HG03565 (cell line): ENCODE measurements at regions not wholly inside any gene's neighbourhood (a gene's known extent, or its start where the extent isn't known, plus 50 kb on each side); places are given as distances from the start of the nearest gene placed in this dataset.
"Not testable (repeated sequence)": the region's sequence is repeated elsewhere in the genome, so short reads cannot be mapped to it uniquely, and the experiment has no call there.

Experiments
- ATAC-seq: cut with Tn5 transposase; IDR thresholded peaks from one replicate; pipeline ENCODE4 v1.9.1; 2021; ENCODE audit warnings: mild to moderate bottlenecking, moderate library complexity; ENCODE audit not compliant: unreplicated experiment

GRCh38 chr15:84151205-84151931 is 84.2 kb upstream of the GOLGA6L4 start:
- ATAC-seq = no peak

DNA sequence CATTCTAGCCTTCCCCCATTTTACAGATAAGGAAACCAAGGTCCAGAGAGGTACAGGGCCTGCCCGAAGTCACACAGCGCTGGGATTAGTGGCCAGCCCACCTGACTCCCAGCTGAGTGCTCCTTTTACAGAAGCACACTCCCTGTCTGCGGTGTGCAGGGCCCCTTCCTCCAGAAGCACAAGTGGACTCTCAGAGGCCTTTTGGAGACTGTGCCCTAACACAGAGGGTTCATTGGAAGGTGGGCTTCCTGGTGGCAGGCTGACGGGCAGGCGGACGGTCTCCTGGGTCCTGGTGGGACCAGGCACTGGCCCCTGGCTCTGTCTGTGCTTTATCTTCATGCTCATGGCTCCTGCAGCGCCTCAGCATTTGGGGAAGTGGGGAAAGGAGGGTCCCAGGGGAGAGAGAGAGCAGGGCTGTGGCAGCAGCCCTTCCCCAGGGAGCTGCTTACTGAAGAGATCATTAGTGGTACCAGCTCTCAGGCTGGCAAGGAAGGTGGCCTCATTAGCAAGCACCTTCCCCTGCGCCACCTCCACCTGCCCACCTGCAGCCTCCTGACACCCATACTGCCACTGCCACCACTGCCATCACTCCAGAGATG is 83.1 kb upstream of the GOLGA6L4 start:
- ATAC-seq = not testable (repeated sequence)

DNA sequence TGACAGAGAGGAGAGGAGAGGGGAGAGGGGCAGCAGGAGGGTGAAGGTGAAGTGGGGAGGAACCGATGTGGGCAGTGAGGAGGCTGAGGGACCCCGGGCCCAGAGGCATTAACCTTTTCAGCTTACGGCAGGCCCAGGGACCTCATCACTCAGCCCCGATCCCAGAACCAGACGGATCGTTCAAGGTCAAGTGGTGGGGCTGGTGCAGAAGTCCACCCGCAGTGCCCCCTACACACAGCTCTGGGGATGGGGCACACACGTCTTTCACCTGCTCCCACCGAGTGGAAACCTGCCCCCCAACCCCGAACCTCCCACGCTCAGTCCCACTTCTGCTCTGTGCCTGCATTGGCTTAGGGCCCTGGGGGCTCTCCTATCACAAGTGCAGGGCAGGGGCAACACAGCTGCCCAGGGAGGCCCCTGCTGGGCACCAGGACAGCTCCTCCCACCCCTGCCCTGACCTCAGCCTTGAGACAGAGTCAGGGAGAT is 81.9 kb upstream of the GOLGA6L4 start:
- not testable (repeated sequence) for ATAC-seq

DNA sequence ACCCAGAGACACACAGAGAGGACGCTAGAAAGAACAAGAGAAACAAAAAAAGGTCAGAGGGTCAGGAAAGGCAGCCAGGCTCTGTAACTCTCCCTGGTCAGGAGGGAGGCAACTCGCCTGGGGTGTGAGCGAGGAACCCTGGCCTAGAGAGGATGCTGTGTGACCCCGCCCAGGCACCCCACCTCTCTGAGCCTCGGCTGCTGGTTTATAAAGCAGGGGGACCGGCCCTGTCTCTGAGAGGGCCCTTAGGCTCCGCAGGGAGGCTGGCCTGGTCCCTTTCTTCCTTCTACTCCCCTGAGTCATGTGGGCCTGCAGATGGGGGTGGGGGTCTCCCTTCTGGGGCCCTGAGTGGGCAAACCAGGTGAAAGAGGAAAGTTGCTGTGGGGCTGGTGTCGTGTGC is 81.3 kb upstream of the GOLGA6L4 start:
- ATAC-seq = not testable (repeated sequence)

DNA sequence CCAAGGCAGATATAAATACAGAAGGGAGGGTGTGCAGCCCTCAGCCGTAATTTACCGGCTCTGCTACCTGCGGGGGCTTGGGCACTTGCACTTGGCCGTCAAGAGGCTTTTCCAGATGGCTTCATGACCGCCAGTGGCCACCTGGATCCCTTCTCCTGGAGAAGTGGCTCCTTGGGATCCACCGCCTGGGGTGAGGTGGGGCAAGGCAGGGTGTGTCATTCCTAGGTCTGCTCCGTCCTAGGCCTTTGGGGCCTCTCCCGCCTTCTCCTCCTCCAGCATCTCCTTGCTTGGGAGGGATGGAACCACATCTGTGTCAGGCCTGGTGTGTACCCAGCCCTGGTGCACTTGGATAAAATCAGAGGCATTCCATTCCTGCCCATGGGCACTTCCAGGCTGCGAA is 80.8 kb upstream of the GOLGA6L4 start:
- ATAC-seq = not testable (repeated sequence)

- not testable (repeated sequence) for ATAC-seq
Observed at GRCh38 chr15:84155792-84156587, 79.6 kb upstream of the GOLGA6L4 start.

- ATAC-seq = not testable (repeated sequence)
Observed at GRCh38 chr15:84156588-84156840, 79.1 kb upstream of the GOLGA6L4 start.

GRCh38 chr15:84157056-84157632 is 78.4 kb upstream of the GOLGA6L4 start:
- ATAC-seq = not testable (repeated sequence)

DNA sequence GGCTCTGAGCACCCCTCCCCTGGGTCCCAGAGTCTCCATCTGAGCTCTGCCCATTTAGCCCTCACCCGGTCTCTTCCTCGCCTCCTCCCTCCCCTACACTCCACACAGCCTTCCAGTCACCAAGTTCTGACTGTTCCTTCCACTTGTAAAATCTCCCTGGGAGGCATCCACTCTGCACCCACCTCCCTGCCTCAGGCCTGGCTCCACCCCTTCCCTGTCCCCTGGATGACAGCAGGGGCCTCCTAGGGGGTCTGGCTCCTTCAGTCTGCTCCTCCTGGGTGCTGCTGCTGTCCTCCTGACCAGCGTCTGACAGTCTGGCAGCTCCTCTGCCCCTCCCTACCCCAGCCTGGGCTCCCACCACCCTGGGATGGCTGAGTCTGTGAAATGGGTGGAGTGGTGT is 77.7 kb upstream of the GOLGA6L4 start:
- not testable (repeated sequence) for ATAC-seq

DNA sequence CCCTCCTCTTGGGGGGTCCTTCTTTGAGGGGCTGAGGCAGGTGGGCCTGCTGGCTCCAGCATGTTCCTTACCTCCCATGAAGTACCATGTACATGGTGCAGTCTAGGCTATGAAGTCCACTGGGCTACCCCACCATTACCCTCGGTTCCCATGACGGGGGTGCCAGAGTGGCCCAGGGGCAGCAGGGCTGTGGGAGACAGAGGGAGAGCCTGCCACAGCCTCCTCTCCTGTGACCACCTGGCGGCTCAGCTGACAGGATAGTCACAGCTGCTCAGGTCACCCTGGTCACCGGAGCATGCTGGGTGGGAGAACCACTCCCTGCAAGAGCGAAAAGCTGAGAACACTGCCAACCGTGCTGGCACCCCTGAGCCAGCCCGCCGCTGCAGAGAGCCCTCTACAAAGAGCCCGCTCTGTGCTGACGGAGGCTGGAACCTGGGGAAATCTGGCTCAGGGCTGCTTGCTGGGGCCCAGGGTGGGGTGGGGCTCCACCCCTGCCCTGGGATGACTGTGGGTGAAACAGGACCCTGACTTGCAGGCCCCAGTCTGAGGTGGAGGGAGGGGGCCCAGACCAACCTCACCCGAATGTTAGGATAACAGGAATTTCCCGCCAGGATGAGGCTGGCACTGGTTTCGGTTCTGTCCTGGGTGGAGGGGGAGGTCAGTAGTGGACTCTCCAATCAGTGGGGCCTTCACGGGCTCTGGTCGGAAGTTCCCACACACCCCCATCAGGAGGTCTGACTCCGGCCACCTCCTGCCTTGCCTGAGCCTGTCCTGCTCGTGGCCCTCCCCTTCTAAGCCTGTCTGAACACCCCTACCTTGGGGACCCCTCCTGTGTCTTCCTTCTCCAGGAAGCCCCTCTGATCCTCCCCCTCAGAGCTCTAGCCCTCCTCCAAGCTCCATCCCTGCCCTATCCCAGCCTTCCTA is 76.0 kb upstream of the GOLGA6L4 start:
- not testable (repeated sequence) for ATAC-seq

DNA sequence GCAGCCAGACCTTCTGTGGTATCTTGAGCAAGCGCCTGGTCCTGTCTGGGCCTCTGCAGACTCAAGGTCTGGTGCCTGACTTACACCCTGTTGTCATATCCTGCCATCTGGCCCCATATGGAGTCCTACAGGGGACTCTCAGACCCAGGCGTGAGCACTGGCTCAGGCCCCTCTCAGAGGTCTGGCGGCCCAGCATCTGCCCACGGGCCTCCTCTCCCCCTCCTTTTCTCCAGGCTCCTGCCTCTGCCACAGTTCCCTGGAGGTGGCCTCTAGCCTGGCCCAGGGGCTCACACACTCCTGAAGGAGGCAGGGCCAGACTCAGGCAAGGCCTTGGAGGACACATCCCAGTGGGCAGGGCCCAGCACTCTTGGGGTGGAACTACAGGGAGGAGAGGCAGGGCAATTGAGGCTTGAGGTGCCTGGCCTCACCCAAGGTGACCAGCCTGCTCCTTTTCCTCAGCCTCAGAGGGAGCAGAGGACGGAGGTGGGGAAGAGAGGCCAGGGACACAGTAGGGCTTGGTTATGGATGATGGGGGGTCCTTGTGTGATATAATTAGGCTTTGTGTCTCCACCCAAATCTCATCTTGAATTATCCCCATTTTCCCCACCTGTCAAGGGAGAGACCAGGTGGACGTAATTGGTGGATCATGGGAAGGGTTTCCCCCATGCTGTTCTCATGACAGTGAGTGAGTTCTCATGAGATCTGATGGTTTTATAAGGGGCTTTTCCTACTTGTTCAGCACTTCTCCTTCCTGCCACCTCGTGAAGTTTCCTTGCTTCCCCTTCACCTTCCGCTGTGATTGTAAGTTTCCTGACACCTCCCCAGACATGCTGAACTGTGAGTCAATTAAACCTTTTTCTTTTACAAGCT is 70.9 kb upstream of the GOLGA6L4 start:
- ATAC-seq = not testable (repeated sequence)

GRCh38 chr15:84170029-84170428 is 65.5 kb upstream of the GOLGA6L4 start:
- ATAC-seq = not testable (repeated sequence)

DNA sequence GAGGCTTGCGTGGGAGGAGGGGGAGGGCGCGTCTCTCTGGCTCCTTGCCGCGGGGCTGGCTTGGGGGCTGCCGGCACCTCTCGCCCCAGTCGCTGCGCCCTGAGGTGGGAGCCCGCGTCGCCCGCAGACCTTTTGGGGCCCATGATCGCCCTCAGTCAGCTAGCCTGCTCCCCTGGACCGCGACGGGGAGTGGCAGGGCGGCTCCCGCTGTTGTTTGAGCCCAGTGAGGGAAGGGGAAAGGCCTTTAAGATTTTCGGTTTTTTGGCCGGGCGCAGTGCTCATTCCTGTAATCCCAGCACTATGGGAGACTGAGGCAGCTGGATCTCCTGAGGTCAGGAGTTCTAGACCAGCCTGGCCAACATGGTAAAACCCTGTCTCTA is 62.4 kb upstream of the GOLGA6L4 start:
- not testable (repeated sequence) for ATAC-seq
